ENCODE measurements at regions not wholly inside any gene's neighbourhood (a gene's known extent, or its start where the extent isn't known, plus 50 kb on each side); places are given as distances from the start of the nearest gene placed in this dataset.

DNA sequence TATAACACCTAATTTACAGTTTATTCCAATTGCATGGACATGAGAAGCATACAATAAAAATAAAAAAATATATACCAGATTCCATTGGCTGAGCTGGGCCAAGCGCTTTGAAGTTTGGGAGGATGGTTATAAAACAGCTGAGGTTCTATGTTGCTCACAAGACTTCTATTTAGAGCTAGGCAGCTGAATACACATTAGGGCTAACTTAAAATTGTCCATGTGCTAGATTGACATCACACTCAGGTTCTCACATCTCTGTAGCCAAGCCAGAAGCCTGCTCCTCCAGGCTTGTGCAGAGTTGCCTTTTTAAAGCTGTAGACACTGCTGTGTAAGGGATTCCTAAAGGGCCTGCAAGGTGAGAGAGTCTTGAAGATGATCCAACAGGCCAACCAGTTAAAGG is 871.1 kb upstream of the FANCL start:
- no peak for DNase-seq (ENCODE audit: low read depth in 1 of 2, low spot score in 1 of 2)
- TF ChIP-seq GABPA (IDR thresholded peaks at IDR 0.05; ENCODE audit: low read depth): no peak
- no peak for TF ChIP-seq POLR2AphosphoS5 (IDR thresholded peaks at IDR 0.05; ENCODE audit: low read depth)
- no peak for TF ChIP-seq SPI1 (IDR thresholded peaks at IDR 0.05; ENCODE audit: borderline replicate concordance, low read depth)
- TF ChIP-seq, protein P1, sequence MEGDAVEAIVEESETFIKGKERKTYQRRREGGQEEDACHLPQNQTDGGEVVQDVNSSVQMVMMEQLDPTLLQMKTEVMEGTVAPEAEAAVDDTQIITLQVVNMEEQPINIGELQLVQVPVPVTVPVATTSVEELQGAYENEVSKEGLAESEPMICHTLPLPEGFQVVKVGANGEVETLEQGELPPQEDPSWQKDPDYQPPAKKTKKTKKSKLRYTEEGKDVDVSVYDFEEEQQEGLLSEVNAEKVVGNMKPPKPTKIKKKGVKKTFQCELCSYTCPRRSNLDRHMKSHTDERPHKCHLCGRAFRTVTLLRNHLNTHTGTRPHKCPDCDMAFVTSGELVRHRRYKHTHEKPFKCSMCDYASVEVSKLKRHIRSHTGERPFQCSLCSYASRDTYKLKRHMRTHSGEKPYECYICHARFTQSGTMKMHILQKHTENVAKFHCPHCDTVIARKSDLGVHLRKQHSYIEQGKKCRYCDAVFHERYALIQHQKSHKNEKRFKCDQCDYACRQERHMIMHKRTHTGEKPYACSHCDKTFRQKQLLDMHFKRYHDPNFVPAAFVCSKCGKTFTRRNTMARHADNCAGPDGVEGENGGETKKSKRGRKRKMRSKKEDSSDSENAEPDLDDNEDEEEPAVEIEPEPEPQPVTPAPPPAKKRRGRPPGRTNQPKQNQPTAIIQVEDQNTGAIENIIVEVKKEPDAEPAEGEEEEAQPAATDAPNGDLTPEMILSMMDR (IDR thresholded peaks at IDR 0.05; ENCODE audit: insufficient read depth, low read length): no peak
- TF ChIP-seq, protein P2, sequence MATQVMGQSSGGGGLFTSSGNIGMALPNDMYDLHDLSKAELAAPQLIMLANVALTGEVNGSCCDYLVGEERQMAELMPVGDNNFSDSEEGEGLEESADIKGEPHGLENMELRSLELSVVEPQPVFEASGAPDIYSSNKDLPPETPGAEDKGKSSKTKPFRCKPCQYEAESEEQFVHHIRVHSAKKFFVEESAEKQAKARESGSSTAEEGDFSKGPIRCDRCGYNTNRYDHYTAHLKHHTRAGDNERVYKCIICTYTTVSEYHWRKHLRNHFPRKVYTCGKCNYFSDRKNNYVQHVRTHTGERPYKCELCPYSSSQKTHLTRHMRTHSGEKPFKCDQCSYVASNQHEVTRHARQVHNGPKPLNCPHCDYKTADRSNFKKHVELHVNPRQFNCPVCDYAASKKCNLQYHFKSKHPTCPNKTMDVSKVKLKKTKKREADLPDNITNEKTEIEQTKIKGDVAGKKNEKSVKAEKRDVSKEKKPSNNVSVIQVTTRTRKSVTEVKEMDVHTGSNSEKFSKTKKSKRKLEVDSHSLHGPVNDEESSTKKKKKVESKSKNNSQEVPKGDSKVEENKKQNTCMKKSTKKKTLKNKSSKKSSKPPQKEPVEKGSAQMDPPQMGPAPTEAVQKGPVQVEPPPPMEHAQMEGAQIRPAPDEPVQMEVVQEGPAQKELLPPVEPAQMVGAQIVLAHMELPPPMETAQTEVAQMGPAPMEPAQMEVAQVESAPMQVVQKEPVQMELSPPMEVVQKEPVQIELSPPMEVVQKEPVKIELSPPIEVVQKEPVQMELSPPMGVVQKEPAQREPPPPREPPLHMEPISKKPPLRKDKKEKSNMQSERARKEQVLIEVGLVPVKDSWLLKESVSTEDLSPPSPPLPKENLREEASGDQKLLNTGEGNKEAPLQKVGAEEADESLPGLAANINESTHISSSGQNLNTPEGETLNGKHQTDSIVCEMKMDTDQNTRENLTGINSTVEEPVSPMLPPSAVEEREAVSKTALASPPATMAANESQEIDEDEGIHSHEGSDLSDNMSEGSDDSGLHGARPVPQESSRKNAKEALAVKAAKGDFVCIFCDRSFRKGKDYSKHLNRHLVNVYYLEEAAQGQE (IDR thresholded peaks at IDR 0.05; ENCODE audit: insufficient replicate concordance, low read depth): no peak

DNA sequence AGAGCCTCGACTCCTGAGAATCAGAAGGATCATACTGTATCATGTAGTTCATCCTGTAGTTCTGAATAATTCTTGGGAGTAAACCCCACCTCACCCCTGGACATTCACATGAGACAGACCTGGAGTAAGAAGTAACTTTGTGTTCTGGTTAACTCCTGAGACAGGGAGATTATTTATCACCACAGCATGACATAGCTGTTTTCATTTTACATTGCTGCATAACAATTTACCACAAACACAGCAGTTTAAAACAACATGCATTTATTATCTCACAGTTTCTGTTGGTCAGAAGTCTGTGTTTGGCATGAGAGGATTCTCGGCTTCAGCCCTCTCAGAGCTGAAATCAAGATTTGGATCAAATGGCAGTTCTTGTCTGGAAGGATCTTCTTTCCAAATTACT is 855.8 kb upstream of the FANCL start:
- Histone ChIP-seq H3K4me3 (replicated peaks; ENCODE audit: insufficient read depth, low read length) (no peak overlapping the region), H3K27ac (replicated peaks) (no peak overlapping the region), H3K27me3 (ENCODE audit: insufficient read depth, poor library complexity, severe bottlenecking) (no peaks in the 10 kb centered on the region)
- TF ChIP-seq POLR2AphosphoS5 (IDR thresholded peaks at IDR 0.05; ENCODE audit: low read depth) (no peak), GABPA (IDR thresholded peaks at IDR 0.05; ENCODE audit: low read depth) (no peak)
- no peak for DNase-seq (ENCODE audit: low read depth in 1 of 2, low spot score in 1 of 2)

More for the DNA sequence above, 871.1 kb upstream of the FANCL start:
- Histone ChIP-seq H3K27me3 (ENCODE audit: insufficient read depth, poor library complexity, severe bottlenecking) (no peaks in the 10 kb centered on the region), H3K4me3 (replicated peaks; ENCODE audit: insufficient read depth, low read length) (no peak overlapping the region), H3K27ac (replicated peaks) (no peak overlapping the region)

DNA sequence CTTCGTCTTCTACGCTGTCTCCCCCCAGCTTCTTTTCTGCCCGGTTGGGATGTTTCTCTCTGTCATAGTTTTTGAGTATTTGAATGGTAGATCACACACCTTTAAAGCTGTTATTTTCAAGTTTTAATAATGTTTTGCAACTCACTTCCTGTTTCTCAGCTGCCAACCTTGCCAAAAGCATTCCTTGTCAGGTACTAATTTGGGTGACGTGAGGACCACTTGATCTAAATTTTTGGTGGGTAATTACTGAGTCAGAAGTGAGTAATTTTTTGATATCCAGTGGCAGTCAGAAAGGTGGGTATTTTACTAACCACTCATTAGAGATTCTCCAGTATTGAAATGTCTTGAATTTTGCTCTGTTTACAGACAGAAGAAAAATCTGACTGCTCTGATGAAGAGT is 852.4 kb upstream of the FANCL start:
- no peak for DNase-seq (ENCODE audit: low read depth in 1 of 2, low spot score in 1 of 2)

DNA sequence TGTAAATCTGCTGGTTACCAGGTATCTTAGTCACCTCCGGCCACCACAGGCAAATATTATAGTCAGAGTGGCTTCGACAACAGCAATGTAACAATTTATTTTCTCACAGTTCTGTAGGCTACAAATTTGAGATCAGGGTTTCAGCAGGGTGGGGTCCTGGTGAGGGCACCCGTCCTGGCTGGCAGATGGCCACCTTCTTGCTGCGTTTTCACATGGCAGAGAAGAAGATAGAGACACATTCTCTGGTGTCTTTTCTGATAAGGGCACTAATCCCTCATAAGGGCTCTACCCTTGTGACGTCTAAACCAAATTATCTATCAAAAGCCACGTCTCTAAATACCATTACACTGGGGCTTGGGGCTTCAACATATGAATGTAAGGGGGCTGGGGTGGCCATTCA is 843.2 kb upstream of the FANCL start:
- Histone ChIP-seq H3K4me3 (replicated peaks; ENCODE audit: insufficient read depth, low read length) (no peak overlapping the region), H3K27ac (replicated peaks) (no peak overlapping the region), H3K27me3 (ENCODE audit: insufficient read depth, poor library complexity, severe bottlenecking) (no peaks in the 10 kb centered on the region)
- TF ChIP-seq, protein P1 (IDR thresholded peaks at IDR 0.05; ENCODE audit: insufficient read depth, low read length): no peak
- TF ChIP-seq SPI1 (IDR thresholded peaks at IDR 0.05; ENCODE audit: borderline replicate concordance, low read depth) (no peak), GABPA (IDR thresholded peaks at IDR 0.05; ENCODE audit: low read depth) (no peak), POLR2AphosphoS5 (IDR thresholded peaks at IDR 0.05; ENCODE audit: low read depth) (no peak)
- TF ChIP-seq, protein P2 (IDR thresholded peaks at IDR 0.05; ENCODE audit: insufficient replicate concordance, low read depth): no peak
- DNase-seq (ENCODE audit: low read depth in 1 of 2, low spot score in 1 of 2): no peak

More for the DNA sequence above, 852.4 kb upstream of the FANCL start:
- Histone ChIP-seq H3K27me3 (ENCODE audit: insufficient read depth, poor library complexity, severe bottlenecking) (no peaks in the 10 kb centered on the region), H3K27ac (replicated peaks) (no peak overlapping the region), H3K4me3 (replicated peaks; ENCODE audit: insufficient read depth, low read length) (no peak overlapping the region)
- TF ChIP-seq GABPA (IDR thresholded peaks at IDR 0.05; ENCODE audit: low read depth) (no peak), SPI1 (IDR thresholded peaks at IDR 0.05; ENCODE audit: borderline replicate concordance, low read depth) (no peak), POLR2AphosphoS5 (IDR thresholded peaks at IDR 0.05; ENCODE audit: low read depth) (no peak)
- TF ChIP-seq, protein P1 (IDR thresholded peaks at IDR 0.05; ENCODE audit: insufficient read depth, low read length): no peak
- TF ChIP-seq, protein P2 (IDR thresholded peaks at IDR 0.05; ENCODE audit: insufficient replicate concordance, low read depth): no peak

Data from HL-60 (cell line).